ENCODE measurements at regions not wholly inside any gene's neighbourhood (a gene's known extent, or its start where the extent isn't known, plus 50 kb on each side); places are given as distances from the start of the nearest gene placed in this dataset.

- Histone ChIP-seq H3K4me1 (no peaks in the 10 kb centered on the region), H3K4me3 (no peak overlapping the region), H3K27ac (no peak overlapping the region), H3K9me3 (no peaks in the 10 kb centered on the region), H3K27me3 (no peaks in the 10 kb centered on the region), H3K36me3 (no peaks in the 10 kb centered on the region)
- WGBS, 2 donors (ENCODE audit: low coverage in 1 of 2), result 55 to 63% methylated on average over 3 of the region's 3 CpGs
- intact Hi-C loops (cut with DNase I; ENCODE audit: low total_unique reads) (no loop called here), in situ Hi-C loops (cut with MboI; ENCODE audit: low pct_ligation_motif_present in 1 of 4, low pct_unique_long_range_greater_than_20kb in 1 of 4, low sequenced_read_pairs in 3 of 4) (no loop called here)
- no peak for TF ChIP-seq CTCF (IDR thresholded peaks at IDR 0.05)
- TF ChIP-seq POLR2A (IDR thresholded peaks at IDR 0.05), result no peak
- no peak for TF ChIP-seq EP300 (IDR thresholded peaks at IDR 0.05; ENCODE audit: low read depth)
- TF ChIP-seq POLR2AphosphoS5 (IDR thresholded peaks at IDR 0.05), result no peak
- no peak for DNase-seq
Measured at GRCh38 chr4:138450546-138451275, 208.6 kb upstream of the SLC7A11 start.

DNA sequence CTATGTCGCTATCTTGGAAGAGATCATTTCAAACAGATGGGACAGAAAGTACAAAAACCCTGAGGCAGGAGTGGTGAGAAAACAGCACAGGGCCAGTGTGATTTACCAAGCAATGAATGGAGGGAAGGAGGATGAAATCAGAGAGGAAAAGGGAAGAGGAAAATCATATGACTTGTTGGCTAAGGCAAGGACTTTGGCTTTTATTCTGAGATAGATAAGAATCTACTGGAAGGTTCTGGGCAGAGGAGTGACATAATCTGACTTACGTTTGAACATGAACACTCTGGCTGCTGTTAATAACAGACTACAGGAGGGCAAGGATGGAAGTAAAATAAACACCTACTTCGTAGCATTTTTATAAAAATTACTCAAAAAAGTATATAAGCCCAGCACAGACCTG lies 207.8 kb upstream of the SLC7A11 start:
- Histone ChIP-seq H3K27me3 (no peaks in the 10 kb centered on the region), H3K36me3 (no peaks in the 10 kb centered on the region), H3K4me1 (no peaks in the 10 kb centered on the region), H3K4me3 (no peak overlapping the region), H3K9me3 (no peaks in the 10 kb centered on the region), H3K27ac (no peak overlapping the region)
- no peak for TF ChIP-seq EP300 (IDR thresholded peaks at IDR 0.05; ENCODE audit: low read depth)
- intact Hi-C loops (cut with DNase I; ENCODE audit: low total_unique reads) (no loop called here), in situ Hi-C loops (cut with MboI; ENCODE audit: low pct_ligation_motif_present in 1 of 4, low pct_unique_long_range_greater_than_20kb in 1 of 4, low sequenced_read_pairs in 3 of 4) (no loop called here)
- no peak for DNase-seq
- WGBS, 2 donors (ENCODE audit: low coverage in 1 of 2), result 56 to 77% methylated on average over 3 of the region's 3 CpGs

DNA sequence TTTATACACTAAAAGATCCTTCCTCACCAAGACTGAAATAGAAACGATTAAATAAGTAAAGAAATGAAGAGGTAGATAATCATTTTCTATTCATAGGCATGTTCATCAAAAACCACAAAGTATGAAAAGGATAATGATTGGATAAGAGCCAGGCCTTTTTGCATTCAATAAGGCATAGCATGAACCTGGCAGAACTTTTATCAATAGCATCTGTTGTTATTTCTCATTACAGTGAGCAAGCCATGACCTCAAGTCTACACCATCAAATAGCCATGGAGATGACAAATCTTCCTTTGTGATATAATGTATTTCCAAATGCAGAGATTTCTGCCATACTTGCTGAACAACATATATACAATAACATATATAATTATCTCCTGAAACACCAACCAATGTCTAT lies 206.0 kb upstream of the SLC7A11 start:
- in situ Hi-C loops (cut with MboI; ENCODE audit: low pct_ligation_motif_present in 1 of 4, low pct_unique_long_range_greater_than_20kb in 1 of 4, low sequenced_read_pairs in 3 of 4), result no loop called here
- Histone ChIP-seq H3K27me3 (no peaks in the 10 kb centered on the region), H3K4me3 (no peak overlapping the region), H3K36me3 (no peaks in the 10 kb centered on the region), H3K4me1 (no peaks in the 10 kb centered on the region), H3K9me3 (no peaks in the 10 kb centered on the region), H3K27ac (no peak overlapping the region)
- WGBS, 2 donors (ENCODE audit: low coverage in 1 of 2), result 80 to 84% methylated on average over 1 of the region's 1 CpG
- intact Hi-C loops (cut with DNase I; ENCODE audit: low total_unique reads), result no loop called here
- TF ChIP-seq EP300 (IDR thresholded peaks at IDR 0.05; ENCODE audit: low read depth), result no peak
- no peak for TF ChIP-seq POLR2A (IDR thresholded peaks at IDR 0.05)
- TF ChIP-seq POLR2AphosphoS5 (IDR thresholded peaks at IDR 0.05), result no peak
- no peak for TF ChIP-seq CTCF (IDR thresholded peaks at IDR 0.05)
- DNase-seq, result no peak

- intact Hi-C loops (cut with DNase I; ENCODE audit: low total_unique reads) (no loop called here), in situ Hi-C loops (cut with MboI; ENCODE audit: low pct_ligation_motif_present in 1 of 4, low pct_unique_long_range_greater_than_20kb in 1 of 4, low sequenced_read_pairs in 3 of 4) (no loop called here)
- no peak for TF ChIP-seq CTCF (IDR thresholded peaks at IDR 0.05)
- TF ChIP-seq EP300 (IDR thresholded peaks at IDR 0.05; ENCODE audit: low read depth), result no peak
- TF ChIP-seq POLR2A (IDR thresholded peaks at IDR 0.05), result no peak
- TF ChIP-seq POLR2AphosphoS5 (IDR thresholded peaks at IDR 0.05), result no peak
- Histone ChIP-seq H3K9me3 (no peaks in the 10 kb centered on the region), H3K4me1 (no peaks in the 10 kb centered on the region), H3K36me3 (no peaks in the 10 kb centered on the region), H3K4me3 (no peak overlapping the region), H3K27ac (no peak overlapping the region), H3K27me3 (no peaks in the 10 kb centered on the region)
- 92 to 93% methylated on average over 2 to 5 of the region's 5 CpGs for WGBS, 2 donors (ENCODE audit: low coverage in 1 of 2)
- no peak for DNase-seq
Measured at GRCh38 chr4:138446456-138446855, 204.3 kb upstream of the SLC7A11 start.

DNA sequence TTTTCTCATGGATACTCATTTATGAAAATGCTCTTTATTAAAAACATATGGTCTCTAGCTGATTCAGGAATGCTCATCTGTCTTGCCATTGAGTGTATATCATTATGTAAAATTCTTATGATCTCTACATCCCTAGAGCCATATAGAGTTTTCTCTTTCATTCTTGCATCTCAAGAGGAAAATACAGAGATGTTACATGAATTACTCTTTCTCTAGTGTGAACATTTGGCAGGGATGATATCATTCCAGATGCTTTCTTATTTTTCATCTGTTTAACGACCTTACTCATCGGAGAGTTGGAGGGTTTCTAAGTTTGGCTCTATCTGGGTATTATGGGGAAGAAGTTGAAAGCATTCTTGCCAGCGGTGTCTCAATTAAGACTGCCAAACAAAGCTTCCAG lies 202.9 kb upstream of the SLC7A11 start:
- Histone ChIP-seq H3K4me3 (no peak overlapping the region), H3K36me3 (no peaks in the 10 kb centered on the region), H3K9me3 (no peaks in the 10 kb centered on the region), H3K27me3 (no peaks in the 10 kb centered on the region), H3K27ac (no peak overlapping the region), H3K4me1 (no peaks in the 10 kb centered on the region)
- in situ Hi-C loops (cut with MboI; ENCODE audit: low pct_ligation_motif_present in 1 of 4, low pct_unique_long_range_greater_than_20kb in 1 of 4, low sequenced_read_pairs in 3 of 4) (no loop called here), intact Hi-C loops (cut with DNase I; ENCODE audit: low total_unique reads) (no loop called here)
- no peak for TF ChIP-seq CTCF (IDR thresholded peaks at IDR 0.05)
- TF ChIP-seq EP300 (IDR thresholded peaks at IDR 0.05; ENCODE audit: low read depth), result no peak
- TF ChIP-seq POLR2A (IDR thresholded peaks at IDR 0.05), result no peak
- TF ChIP-seq POLR2AphosphoS5 (IDR thresholded peaks at IDR 0.05), result no peak
- DNase-seq, result no peak
- WGBS, 2 donors (ENCODE audit: low coverage in 1 of 2), result 69 to 82% methylated on average over 2 to 3 of the region's 3 CpGs
